ENCODE measurements at regions not wholly inside any gene's neighbourhood (a gene's known extent, or its start where the extent isn't known, plus 50 kb on each side); places are given as distances from the start of the nearest gene placed in this dataset.

- no peak for DNase-seq
Measured at GRCh38 chr11:69953356-69953755, 124.8 kb upstream of the ANO1 start.

GRCh38 chr11:69954756-69955155 lies 123.4 kb upstream of the ANO1 start:
- DNase-seq: no peak

- no peak for DNase-seq
Measured at GRCh38 chr11:69956669-69957190, 121.4 kb upstream of the ANO1 start.

- no peak for DNase-seq
Measured at GRCh38 chr11:69957849-69958248, 120.3 kb upstream of the ANO1 start.

DNA sequence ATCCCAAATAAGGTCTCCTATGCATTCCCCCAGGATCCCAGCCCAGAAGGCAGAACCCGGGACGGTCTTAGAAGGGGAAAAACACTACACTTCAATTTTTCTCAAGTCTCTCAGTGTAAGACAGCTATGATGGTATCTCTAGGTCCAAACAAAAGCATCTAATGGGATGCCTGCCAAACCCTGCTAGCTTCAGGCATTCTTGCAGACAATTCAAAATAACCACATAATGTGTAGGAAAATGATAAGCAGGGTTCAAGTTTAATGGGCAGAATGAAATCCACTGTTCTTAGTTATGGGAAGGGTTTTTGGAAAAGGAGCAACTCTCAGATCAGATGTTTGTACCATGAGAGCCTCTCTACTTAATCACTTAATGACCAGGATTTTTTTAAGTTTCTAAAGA lies 119.8 kb upstream of the ANO1 start:
- DNase-seq: no peak

GRCh38 chr11:69959461-69959860 lies 118.7 kb upstream of the ANO1 start:
- no peak for DNase-seq

- no peak for DNase-seq
Measured at GRCh38 chr11:69961738-69962137, 116.4 kb upstream of the ANO1 start.

- no peak for DNase-seq
Measured at GRCh38 chr11:69962152-69962551, 116.0 kb upstream of the ANO1 start.

DNA sequence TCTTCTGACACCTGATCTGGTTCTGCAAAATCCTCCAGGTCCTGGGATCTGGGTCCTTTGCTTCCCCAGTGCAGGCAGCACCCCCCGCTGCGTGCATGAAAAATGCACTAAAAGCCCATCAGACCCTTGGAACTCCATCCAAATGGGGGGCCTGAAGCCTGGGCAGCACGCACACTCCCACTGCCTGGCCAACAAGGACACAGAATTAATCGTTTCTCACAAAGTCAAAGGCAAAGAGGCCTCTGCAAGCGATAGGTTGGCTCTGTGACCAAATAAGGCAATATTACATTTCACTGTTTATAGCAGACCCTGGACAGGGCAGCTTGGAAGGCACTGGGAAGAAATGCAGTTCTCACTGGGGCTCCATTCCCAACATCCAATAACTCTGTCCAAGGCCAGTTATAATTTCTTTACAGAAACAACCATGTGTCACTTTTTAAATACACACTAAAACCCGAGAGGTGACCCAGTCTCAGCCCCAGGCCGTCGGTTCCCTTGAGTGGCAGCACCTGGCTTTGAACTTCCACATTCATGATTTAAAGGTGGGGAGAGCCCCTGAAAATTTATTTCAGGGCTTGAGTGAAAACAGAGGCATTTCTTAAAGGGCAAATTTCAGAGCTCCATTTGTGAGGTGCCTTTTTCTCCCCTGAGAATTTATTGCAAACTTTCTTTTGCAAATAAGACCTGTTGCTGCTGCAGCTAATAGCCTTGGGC lies 114.4 kb upstream of the ANO1 start:
- no peak for DNase-seq

DNA sequence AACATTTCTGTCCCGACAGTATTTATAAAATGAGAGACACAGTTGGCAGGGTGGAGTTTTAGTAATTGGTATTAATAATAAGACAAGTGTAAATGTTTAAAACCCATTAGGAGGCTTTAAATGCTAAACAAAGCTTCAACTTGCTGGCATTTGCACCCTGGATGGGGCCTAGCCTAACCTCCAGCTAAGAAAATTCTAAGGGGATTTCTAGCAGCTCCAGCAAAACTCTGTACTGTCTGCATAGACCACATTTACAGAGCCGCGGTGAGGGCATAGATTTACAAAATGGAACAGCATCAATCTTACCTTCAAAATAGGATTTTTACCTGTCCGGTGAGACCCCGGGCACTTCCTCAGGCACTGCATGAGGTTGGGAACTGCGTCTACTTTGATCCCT lies 113.9 kb upstream of the ANO1 start:
- no peak for DNase-seq

DNA sequence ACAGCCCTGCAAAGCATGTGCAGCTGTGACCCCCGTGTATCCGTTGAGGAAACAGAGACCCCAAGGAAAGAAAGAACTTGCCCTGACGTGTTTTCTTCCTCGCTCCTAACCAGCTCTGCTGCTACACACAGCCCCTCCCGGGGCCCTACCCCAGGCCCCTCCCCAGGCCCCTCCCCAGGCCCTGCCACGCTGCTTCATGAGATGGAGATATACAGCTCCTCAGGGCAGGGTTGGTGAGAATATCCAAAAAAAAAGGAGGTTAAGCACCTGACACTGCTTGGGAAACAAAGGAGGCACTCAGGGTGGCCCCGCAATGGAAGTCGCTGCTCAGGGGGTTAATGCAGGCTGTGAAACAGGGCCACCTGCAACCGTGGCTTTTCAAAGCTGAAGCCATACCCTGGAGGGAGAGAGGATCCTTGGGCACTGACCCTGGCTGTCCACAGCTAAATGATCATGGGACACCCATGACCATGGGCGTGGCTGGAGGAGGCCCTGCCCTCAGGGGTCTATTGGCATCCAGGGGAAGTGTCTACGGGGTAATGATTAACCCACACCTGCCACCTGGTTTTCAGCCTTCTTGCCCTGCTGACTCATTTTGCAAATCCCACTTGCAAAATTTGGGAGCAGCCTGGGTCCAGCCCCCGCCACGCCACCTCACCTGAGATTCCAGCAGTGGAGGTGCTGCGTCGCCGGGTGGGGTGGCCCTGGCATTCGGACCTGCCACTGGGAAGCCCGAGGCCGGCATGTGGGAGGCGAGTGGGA lies 112.1 kb upstream of the ANO1 start:
- DNase-seq: no peak

DNA sequence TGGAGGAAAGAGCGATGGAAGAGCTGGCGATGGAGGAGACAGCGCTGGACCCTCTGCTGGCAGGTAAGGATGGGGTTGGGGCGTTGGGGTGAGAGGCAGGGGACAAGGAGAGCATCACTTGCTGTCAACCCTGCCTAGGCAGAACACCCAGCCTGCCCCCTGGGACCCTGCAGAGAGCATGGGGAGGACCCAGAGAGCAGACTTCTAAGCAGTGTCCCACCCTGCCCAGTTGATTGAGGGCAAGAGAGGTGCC lies 111.6 kb upstream of the ANO1 start:
- DNase-seq: no peak

DNA sequence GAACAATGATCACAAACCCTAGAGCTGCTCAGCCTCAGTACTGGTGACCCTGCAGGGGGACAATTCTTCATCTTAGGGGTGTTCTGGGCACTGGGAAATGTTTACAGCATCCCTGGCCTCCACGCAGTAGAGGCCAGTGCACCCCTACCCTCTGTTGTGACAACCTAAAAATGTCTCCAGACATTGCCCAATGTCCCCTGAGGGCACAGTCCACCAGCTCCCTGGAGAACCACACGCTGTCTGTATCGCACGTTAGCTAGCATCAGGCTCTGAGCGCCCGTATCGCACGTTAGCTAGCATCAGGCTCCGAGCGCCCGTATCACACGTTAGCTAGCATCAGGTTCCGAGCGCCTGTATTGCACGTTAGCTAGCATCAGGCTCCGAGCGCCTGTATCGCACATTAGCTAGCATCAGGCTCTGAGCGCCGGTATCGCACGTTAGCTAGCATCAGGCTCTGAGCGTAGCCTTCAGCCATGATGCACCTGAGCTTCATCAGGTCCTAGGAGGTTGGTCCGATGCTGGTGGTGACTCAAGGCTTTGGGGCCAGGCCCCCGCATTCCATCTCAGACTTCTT lies 111.1 kb upstream of the ANO1 start:
- DNase-seq: no peak

GRCh38 chr11:69967484-69967883 lies 110.6 kb upstream of the ANO1 start:
- DNase-seq: no peak

- DNase-seq: no peak
Measured at GRCh38 chr11:69968396-69969347, 109.4 kb upstream of the ANO1 start.

DNA sequence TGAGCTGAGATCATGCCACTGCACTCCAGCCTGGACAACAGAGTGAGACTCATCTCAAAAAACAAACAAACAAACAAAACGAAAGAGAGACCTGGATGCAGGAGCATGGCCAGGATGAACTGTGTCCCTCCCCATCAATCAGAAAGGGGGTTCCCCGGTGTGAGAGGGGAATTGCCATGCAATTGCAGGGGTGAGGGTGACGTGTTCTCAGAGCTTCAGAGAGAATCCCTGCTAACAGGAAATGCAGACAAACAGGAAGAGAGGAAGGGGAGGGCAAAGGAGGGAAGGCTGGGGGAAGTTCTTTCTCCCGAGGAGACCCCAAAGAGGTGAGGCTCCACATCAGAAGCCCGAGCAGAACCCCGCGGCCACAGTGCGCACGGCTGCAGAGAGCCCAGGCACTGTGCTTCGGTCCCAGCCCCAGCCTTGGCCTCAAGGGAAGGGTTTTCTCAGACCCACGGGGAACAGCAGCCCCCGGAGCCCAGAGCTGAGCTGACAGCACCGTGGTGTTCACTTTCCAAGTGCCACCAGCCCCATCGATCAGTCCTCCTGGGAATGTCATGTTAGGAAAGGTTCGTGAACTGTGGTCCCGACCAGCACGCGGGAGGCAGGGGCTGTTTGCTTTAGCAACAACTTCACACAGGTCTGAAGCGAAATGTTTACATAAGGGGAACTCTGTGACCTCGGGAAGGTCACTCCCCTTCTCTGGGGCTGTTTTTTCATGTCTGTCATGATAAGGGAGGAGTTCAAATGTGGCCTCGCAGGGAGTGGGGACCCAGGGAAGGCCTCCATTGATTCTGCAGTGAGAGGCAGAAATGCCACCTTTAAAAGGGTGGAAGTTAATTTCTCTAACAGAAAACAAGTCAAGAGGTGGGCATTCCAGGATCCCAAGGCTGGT lies 108.0 kb upstream of the ANO1 start:
- no peak for DNase-seq

DNA sequence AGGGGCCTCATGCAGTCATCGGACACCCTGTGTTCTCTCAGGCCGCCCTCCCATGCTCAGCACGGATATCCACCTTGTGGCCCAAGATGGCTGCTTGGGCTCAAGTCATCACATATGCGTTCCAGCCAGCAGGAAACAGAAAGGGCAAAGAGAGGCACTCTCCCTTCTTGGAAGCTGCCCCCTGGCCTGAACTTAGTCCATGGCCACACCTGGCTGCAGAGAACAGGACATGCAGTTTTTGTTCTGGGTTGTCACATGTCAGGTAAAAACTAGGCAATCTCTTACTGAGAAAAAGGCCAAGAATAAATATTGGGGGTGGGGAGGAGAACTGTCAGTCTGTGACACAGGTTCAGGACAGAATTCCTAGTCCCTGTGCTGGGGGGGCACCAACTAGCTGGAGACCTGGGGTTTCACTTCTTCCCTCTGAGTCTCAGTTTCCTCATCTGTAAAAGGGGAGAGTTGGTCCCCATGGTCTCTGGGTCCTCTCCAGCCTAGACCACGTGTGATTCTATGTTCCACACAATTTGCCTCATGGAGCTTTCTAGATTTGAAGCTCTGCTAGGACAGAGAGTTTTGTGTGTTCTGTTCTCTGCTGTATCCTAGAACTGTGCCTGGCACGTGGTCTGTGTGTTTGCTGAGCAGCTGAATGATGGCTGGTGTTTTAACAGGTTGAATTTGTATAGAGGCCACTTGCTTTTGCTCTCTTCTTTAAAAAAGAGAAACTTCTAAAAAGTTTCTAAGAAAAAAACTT lies 107.2 kb upstream of the ANO1 start:
- DNase-seq: no peak

GRCh38 chr11:69971741-69972140 lies 106.4 kb upstream of the ANO1 start:
- DNase-seq: no peak

DNA sequence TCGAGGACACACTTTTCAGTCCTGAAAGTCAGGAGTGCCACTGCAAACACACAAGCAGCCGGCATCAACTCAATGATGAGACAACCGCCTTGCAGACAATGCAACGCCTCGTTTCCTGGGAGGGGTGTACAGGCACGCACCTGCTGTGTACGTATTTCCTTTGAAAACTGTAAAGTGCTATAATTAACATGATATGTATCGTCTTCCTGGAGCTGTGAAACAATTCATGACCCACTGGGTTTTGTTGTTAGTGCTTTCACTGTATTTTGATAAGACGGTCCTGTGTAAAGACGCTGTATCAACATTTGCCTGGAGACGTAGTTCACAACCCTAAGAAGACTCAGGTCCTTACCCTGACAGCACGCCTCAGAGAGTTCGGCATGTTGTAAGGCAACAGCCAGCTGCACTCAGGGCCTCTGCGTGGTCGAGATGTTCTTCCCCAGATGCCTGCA lies 105.7 kb upstream of the ANO1 start:
- no peak for DNase-seq

DNA sequence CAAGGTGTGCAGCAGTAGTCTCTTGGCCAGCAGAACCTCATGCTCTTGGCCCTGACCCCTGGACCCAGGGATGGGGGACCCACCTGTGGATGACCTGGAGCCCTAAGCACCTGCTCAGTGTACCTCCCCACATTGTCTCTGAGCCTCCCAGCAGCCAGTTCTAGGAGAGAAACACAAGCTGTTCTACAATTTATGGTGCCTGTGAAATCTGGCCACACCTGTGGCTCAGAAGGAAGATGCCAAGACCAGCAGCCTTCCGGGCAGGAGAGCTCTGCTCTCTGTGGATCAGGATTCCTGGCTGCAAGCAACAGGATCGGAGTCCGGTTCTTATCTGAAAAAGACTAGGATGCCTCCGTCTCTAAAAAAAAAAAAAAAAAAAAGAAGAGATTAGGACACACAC lies 103.6 kb upstream of the ANO1 start:
- DNase-seq: no peak

- DNase-seq: no peak
Measured at GRCh38 chr11:69975822-69976221, 102.3 kb upstream of the ANO1 start.
